Thyroid gland (tissue), 4 donors: ENCODE measurements at regions not wholly inside any gene's neighbourhood (a gene's known extent, or its start where the extent isn't known, plus 50 kb on each side); places are given as distances from the start of the nearest gene placed in this dataset.

Experiments used
- DNase-seq, 2 donors: peaks; one replicate each; pipeline ENCODE4 v3.0.0-alpha.2; 2019
- H3K27ac ChIP-seq, 3 donors: fragments of 200-600 bp; sonication (generic); 1 replicate in 2 of 3; 2 replicates in 1 of 3; pipeline ENCODE4 v1.5.1; 2016 to 2019; ENCODE audit warnings: mild to moderate bottlenecking in 1 of 3, moderate library complexity in 1 of 3
- H3K27me3 ChIP-seq: fragments of 200-600 bp; sonication (generic); one replicate; pipeline ENCODE4 v1.5.1; 2019
- H3K36me3 ChIP-seq, 2 donors: fragments of 200-600 bp; sonication (generic); one replicate each; pipeline ENCODE4 v1.5.1; 2016 to 2019
- H3K4me1 ChIP-seq, 2 donors: fragments of 200-600 bp; sonication (generic); one replicate each; pipeline ENCODE4 v1.5.1; 2017 to 2019
- H3K4me3 ChIP-seq, 3 donors: fragments of 200-600 bp; sonication (generic); replicated peaks in 1 of 3; 1 replicate in 2 of 3; 2 replicates in 1 of 3; pipeline ENCODE4 v1.5.1; 2016; ENCODE audit warnings: mild to moderate bottlenecking in 1 of 3
- H3K9me3 ChIP-seq: fragments of 200-600 bp; sonication (generic); one replicate; pipeline ENCODE4 v1.5.1; 2017
- CTCF ChIP-seq, 6 experiments: fragments of 200-600 bp in 3 of 6; fragments of 450-650 bp in 3 of 6; sonication (generic) in 3 of 6; IDR thresholded peaks; one replicate each; pipeline ENCODE4 v1.5.1; 2016 to 2019; ENCODE audit warnings: antibody characterized with exemption in 6 of 6, mild to moderate bottlenecking in 2 of 6, inconsistent platforms in 1 of 6, moderate library complexity in 1 of 6
- POLR2A ChIP-seq, 2 donors: fragments of 450-650 bp; IDR thresholded peaks; one replicate each; pipeline ENCODE4 v1.6.1; 2017; ENCODE audit warnings: antibody characterized with exemption in 2 of 2, mild to moderate bottlenecking in 2 of 2, moderate library complexity in 1 of 2
- whole genome bisulfite sequencing, 2 donors: methylation state at CpG; one replicate each; pipeline ENCODE4 v1.1.5; 2017; 5-methylcytosine and 5-hydroxymethylcytosine counted together
- intact Hi-C: fragments of 100-400 bp; cut with DNase I; formaldehyde crosslinking; loops from one replicate; pipeline ENCODE4 v1.15.1; 2023

DNA sequence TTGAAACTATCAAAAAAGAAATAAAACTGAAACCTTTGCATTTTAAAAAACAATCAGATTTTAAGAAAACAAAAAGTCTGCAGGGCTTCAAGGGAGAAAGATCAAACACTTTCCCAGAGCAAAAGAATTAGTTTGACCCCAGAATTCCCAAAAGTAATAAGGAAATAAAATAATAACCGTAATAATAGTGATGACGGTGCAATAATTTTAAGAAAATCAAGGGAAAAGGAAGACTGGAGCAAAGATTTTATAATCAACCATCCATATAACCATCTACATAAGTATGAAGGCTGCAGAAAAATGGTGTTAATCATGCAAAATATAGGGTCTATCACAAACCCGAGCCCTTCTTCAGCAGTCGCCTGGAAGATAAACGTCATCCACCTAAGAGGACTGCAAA, 634.8 kb downstream of the GALR1 start:
- no peaks in the 10 kb centered on the region for H3K27me3 ChIP-seq
- H3K4me3 ChIP-seq: no peak overlapping the region
- no peak overlapping the region for H3K27ac ChIP-seq
- no peaks in the 10 kb centered on the region for H3K36me3 ChIP-seq
- intact Hi-C loops: no loop called here
- no peaks in the 10 kb centered on the region for H3K4me1 ChIP-seq
- no peak for DNase-seq
- no peak for TF ChIP-seq CTCF (IDR thresholded peaks at IDR 0.05)
- TF ChIP-seq POLR2A (IDR thresholded peaks at IDR 0.05): no peak
- 87 to 89% methylated on average over 5 of the region's 5 CpGs for WGBS, 2 donors
- H3K9me3 ChIP-seq: no peaks in the 10 kb centered on the region

GRCh38 chr18:77894060-77894459, 644.4 kb downstream of the GALR1 start:
- intact Hi-C loops: no loop called here
- H3K27ac ChIP-seq: no peak overlapping the region
- TF ChIP-seq POLR2A (IDR thresholded peaks at IDR 0.05) (no peak), CTCF (IDR thresholded peaks at IDR 0.05) (no peak)
- no peaks in the 10 kb centered on the region for H3K9me3 ChIP-seq
- H3K4me3 ChIP-seq: no peak overlapping the region
- WGBS, 2 donors: 85 to 87% methylated on average over 6 of the region's 6 CpGs
- no peak for DNase-seq
- H3K4me1 ChIP-seq: no peaks in the 10 kb centered on the region
- H3K27me3 ChIP-seq: no peaks in the 10 kb centered on the region
- no peaks in the 10 kb centered on the region for H3K36me3 ChIP-seq

- Histone ChIP-seq H3K27me3 (no peaks in the 10 kb centered on the region), H3K36me3 (no peaks in the 10 kb centered on the region), H3K27ac (no peak overlapping the region), H3K4me3 (no peak overlapping the region), H3K4me1 (peaks cover 0 to 5% of the 10 kb centered on the region in 2 donors), H3K9me3 (no peaks in the 10 kb centered on the region)
- 90 to 91% methylated on average over 6 of the region's 6 CpGs for WGBS, 2 donors
- no peak for DNase-seq
- TF ChIP-seq POLR2A (IDR thresholded peaks at IDR 0.05): no peak
- TF ChIP-seq CTCF (IDR thresholded peaks at IDR 0.05): no peak
- intact Hi-C loops: no loop called here
Measured at GRCh38 chr18:77895250-77895649, 645.6 kb downstream of the GALR1 start.

DNA sequence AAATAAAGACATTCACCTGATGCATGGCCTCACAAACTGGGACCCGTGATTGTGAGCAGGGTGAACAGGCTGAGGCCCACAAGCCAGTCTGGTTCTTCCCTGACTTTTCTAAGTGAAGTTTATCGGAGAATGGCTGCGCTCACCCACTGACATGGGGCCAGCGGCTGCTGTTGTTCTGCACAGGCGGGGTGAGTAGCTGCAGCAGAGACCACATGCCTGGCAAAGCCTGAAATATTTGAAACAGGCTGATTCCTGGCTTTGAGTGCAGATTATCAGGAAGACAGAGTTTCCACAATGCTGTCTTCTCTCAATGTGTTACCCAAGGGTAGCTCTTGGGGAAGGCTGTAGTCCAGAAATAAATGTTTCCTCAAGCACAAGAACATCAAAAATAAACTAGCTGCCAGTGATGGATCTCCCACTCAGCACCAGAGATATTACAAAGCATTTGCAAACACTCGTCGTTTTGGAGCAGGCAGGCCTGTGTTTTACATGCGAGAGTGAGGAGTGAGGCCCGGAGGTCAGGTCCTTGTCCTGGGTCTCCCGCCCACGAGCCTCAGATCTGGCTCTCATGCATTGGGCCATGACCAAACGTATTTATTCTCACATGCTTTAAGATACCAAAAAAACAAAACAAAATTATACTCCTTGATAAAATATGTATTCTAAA, 647.1 kb downstream of the GALR1 start:
- H3K9me3 ChIP-seq: no peaks in the 10 kb centered on the region
- intact Hi-C loops: no loop called here
- H3K4me3 ChIP-seq: no peak overlapping the region
- H3K36me3 ChIP-seq: no peaks in the 10 kb centered on the region
- TF ChIP-seq POLR2A (IDR thresholded peaks at IDR 0.05): no peak
- no peak for TF ChIP-seq CTCF (IDR thresholded peaks at IDR 0.05)
- DNase-seq: no peak
- WGBS, 2 donors: 57 to 59% methylated on average over 12 of the region's 12 CpGs
- no peak overlapping the region for H3K27ac ChIP-seq
- H3K27me3 ChIP-seq: no peaks in the 10 kb centered on the region
- peaks cover 0 to 5% of the 10 kb centered on the region in 2 donors for H3K4me1 ChIP-seq

GRCh38 chr18:77897606-77898005, 648.0 kb downstream of the GALR1 start:
- no peak for DNase-seq
- Histone ChIP-seq H3K27ac (no peak overlapping the region), H3K4me1 (peaks cover 0 to 5% of the 10 kb centered on the region in 2 donors), H3K36me3 (no peaks in the 10 kb centered on the region), H3K27me3 (no peaks in the 10 kb centered on the region), H3K4me3 (no peak overlapping the region), H3K9me3 (no peaks in the 10 kb centered on the region)
- 44 to 49% methylated on average over 8 of the region's 8 CpGs for WGBS, 2 donors
- TF ChIP-seq POLR2A (IDR thresholded peaks at IDR 0.05) (no peak), CTCF (IDR thresholded peaks at IDR 0.05) (no peak)
- intact Hi-C loops: no loop called here
